ENCODE measurements at regions not wholly inside any gene's neighbourhood (a gene's known extent, or its start where the extent isn't known, plus 50 kb on each side); places are given as distances from the start of the nearest gene placed in this dataset.

DNA sequence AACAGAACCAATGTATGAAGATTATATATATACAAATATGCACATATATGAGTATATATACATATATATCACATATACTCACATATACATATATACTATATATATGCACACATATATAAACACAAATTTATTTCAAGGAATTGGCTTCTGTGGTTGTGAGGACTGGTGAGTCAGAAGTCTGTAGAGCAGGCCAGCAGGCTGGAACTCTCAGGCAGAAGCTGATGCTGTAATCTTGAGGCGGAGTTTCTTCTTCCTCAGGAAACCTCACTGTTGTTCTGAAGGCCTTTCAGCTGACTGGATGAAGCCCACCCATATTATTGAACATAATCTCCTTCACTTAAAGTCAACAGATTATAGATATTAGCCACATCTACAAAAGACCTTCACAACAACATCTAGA is 143.9 kb upstream of the CREB1 start:
- in situ Hi-C loops (cut with HindIII; ENCODE audit: low pct_unique_long_range_greater_than_20kb, low sequenced_read_pairs) (no loop called here), intact Hi-C loops (cut with micrococcal nuclease; ENCODE audit: unreplicated experiment) (no loop called here)
- Histone ChIP-seq H3K4me3 (ENCODE audit: low read depth in 2 of 2, low read length in 2 of 2) (no peak overlapping the region), H3K36me3 (ENCODE audit: control insufficient read depth, insufficient read depth, low read length) (no peaks in the 10 kb centered on the region), H3K9me3 (ENCODE audit: control insufficient read depth, insufficient read depth, low read depth, low read length) (no peaks in the 10 kb centered on the region), H3K27ac (ENCODE audit: low read length) (no peak overlapping the region), H3K27me3 (ENCODE audit: control insufficient read depth, insufficient read depth, low read length) (no peaks in the 10 kb centered on the region), H3K4me1 (ENCODE audit: control insufficient read depth, insufficient read depth, low read length) (no peaks in the 10 kb centered on the region)
- BruUV-seq (replicated peaks): no TSS peak
- CTCF ChIA-PET: no interaction called here
- POLR2A ChIA-PET: no interaction called here
- ATAC-seq (no peak), DNase-seq (ENCODE audit: low read depth, low spot score) (no peak)
- TF ChIP-seq, protein P1, sequence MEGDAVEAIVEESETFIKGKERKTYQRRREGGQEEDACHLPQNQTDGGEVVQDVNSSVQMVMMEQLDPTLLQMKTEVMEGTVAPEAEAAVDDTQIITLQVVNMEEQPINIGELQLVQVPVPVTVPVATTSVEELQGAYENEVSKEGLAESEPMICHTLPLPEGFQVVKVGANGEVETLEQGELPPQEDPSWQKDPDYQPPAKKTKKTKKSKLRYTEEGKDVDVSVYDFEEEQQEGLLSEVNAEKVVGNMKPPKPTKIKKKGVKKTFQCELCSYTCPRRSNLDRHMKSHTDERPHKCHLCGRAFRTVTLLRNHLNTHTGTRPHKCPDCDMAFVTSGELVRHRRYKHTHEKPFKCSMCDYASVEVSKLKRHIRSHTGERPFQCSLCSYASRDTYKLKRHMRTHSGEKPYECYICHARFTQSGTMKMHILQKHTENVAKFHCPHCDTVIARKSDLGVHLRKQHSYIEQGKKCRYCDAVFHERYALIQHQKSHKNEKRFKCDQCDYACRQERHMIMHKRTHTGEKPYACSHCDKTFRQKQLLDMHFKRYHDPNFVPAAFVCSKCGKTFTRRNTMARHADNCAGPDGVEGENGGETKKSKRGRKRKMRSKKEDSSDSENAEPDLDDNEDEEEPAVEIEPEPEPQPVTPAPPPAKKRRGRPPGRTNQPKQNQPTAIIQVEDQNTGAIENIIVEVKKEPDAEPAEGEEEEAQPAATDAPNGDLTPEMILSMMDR (IDR thresholded peaks at IDR 0.05): no peak
- TF ChIP-seq, protein P2, sequence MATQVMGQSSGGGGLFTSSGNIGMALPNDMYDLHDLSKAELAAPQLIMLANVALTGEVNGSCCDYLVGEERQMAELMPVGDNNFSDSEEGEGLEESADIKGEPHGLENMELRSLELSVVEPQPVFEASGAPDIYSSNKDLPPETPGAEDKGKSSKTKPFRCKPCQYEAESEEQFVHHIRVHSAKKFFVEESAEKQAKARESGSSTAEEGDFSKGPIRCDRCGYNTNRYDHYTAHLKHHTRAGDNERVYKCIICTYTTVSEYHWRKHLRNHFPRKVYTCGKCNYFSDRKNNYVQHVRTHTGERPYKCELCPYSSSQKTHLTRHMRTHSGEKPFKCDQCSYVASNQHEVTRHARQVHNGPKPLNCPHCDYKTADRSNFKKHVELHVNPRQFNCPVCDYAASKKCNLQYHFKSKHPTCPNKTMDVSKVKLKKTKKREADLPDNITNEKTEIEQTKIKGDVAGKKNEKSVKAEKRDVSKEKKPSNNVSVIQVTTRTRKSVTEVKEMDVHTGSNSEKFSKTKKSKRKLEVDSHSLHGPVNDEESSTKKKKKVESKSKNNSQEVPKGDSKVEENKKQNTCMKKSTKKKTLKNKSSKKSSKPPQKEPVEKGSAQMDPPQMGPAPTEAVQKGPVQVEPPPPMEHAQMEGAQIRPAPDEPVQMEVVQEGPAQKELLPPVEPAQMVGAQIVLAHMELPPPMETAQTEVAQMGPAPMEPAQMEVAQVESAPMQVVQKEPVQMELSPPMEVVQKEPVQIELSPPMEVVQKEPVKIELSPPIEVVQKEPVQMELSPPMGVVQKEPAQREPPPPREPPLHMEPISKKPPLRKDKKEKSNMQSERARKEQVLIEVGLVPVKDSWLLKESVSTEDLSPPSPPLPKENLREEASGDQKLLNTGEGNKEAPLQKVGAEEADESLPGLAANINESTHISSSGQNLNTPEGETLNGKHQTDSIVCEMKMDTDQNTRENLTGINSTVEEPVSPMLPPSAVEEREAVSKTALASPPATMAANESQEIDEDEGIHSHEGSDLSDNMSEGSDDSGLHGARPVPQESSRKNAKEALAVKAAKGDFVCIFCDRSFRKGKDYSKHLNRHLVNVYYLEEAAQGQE (IDR thresholded peaks at IDR 0.05; ENCODE audit: insufficient read depth in 1 of 2, low read depth in 2 of 2, low read length in 1 of 2): no peak

DNA sequence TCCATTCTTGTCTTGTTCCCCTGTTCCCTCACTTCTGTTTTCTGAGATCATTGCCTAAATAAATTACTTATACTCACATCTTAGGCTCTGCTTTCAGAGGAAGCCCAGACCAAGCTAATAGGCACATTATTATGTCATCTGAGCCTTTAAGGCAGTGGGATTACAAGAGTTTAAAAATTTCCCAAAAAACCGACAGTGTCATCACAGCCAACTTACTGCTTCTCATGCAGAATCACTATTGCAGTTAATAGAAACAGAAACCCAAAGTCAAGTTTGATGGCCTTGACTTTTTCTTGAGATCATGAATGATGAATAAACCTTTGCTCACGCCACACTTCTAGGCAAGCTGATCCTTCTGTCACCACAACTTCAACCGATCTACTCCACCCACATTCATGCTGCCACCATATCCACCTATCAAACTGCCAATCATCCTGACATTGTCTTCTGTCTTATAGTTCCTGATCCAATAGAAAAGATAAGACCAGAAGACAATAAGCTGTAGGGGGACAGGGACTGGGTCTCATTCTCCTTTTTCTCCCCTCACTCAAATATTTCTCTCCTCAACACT is 142.7 kb upstream of the CREB1 start:
- CTCF ChIA-PET: no interaction called here
- ATAC-seq: no peak
- H3K4me3 ChIP-seq (ENCODE audit: low read depth in 2 of 2, low read length in 2 of 2): no peak overlapping the region
- no peaks in the 10 kb centered on the region for H3K27me3 ChIP-seq (ENCODE audit: control insufficient read depth, insufficient read depth, low read length)
- H3K36me3 ChIP-seq (ENCODE audit: control insufficient read depth, insufficient read depth, low read length): no peaks in the 10 kb centered on the region
- BruUV-seq (replicated peaks): no TSS peak
- TF ChIP-seq TCF7L2 (IDR thresholded peaks at IDR 0.05; ENCODE audit: low read depth, low read length) (no peak), POLR2AphosphoS5 (IDR thresholded peaks at IDR 0.05; ENCODE audit: low read depth, low read length) (no peak)
- H3K4me1 ChIP-seq (ENCODE audit: control insufficient read depth, insufficient read depth, low read length): no peaks in the 10 kb centered on the region
- DNase-seq (ENCODE audit: low read depth, low spot score): no peak
- no peak overlapping the region for H3K27ac ChIP-seq (ENCODE audit: low read length)
- in situ Hi-C loops (cut with HindIII; ENCODE audit: low pct_unique_long_range_greater_than_20kb, low sequenced_read_pairs): no loop called here
- POLR2A ChIA-PET: no interaction called here
- intact Hi-C loops (cut with micrococcal nuclease; ENCODE audit: unreplicated experiment): no loop called here
- no peaks in the 10 kb centered on the region for H3K9me3 ChIP-seq (ENCODE audit: control insufficient read depth, insufficient read depth, low read depth, low read length)

DNA sequence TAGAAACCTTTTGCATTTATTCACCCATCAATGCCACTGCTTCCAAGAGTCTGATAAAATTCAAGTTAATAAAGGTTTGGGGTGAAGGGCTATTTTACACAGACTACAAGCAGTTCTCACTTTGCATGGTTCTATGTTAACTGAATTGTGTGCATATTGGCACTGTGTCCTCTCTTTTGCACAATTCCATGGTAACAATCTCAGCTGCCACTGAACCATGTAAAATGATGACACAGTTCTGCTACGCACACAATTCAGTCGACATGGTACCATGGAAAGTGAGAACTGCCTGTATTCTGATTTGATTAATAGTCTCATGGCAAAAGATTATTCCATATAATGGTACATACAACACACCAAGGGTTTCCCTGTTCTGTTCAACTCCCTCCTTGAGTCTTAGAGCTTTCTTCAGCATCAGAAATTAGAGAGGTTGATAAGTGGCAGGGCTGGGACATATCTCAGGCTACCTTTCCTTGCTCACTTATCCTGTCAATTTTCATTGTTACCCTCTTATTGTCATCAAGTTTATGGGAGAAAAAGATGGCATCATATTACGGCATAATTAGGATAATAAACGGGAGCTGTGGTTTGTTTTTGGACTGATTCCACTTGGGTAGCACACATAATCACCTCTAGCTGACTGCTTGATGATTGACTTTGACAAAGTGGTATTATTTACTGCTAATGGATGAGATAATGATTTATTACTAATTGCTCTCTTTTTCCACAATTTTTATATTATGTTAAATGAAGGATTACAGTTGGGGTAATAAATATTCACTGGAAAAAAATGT is 139.3 kb upstream of the CREB1 start:
- ChIA-PET CTCF (no interaction called here), POLR2A (no interaction called here)
- BruUV-seq (replicated peaks): no TSS peak
- DNase-seq (ENCODE audit: low read depth, low spot score): no peak
- Histone ChIP-seq H3K4me1 (ENCODE audit: control insufficient read depth, insufficient read depth, low read length) (no peaks in the 10 kb centered on the region), H3K27ac (ENCODE audit: low read length) (no peak overlapping the region), H3K9me3 (ENCODE audit: control insufficient read depth, insufficient read depth, low read depth, low read length) (0 out of 2 replicates have a peak, but pooled peaks cover 3% of the 10 kb centered on the region), H3K27me3 (ENCODE audit: control insufficient read depth, insufficient read depth, low read length) (no peaks in the 10 kb centered on the region), H3K4me3 (ENCODE audit: low read depth in 2 of 2, low read length in 2 of 2) (no peak overlapping the region), H3K36me3 (ENCODE audit: control insufficient read depth, insufficient read depth, low read length) (no peaks in the 10 kb centered on the region)
- in situ Hi-C loops (cut with HindIII; ENCODE audit: low pct_unique_long_range_greater_than_20kb, low sequenced_read_pairs) (no loop called here), intact Hi-C loops (cut with micrococcal nuclease; ENCODE audit: unreplicated experiment) (no loop called here)
- TF ChIP-seq POLR2AphosphoS5 (IDR thresholded peaks at IDR 0.05; ENCODE audit: low read depth, low read length) (no peak), TCF7L2 (IDR thresholded peaks at IDR 0.05; ENCODE audit: low read depth, low read length) (no peak)
- ATAC-seq: no peak

All from Panc1 (cell line).